GM12892 (cell line): ENCODE measurements at regions not wholly inside any gene's neighbourhood (a gene's known extent, or its start where the extent isn't known, plus 50 kb on each side); places are given as distances from the start of the nearest gene placed in this dataset.

Source experiments
- POLR2A ChIP-seq: IDR thresholded peaks from 2 replicates; pipeline ENCODE4 v1.6.1; 2011; ENCODE audit warnings: low read depth, low read length, control low read depth
- POLR2AphosphoS5 ChIP-seq: IDR thresholded peaks from 2 replicates; pipeline ENCODE4 v1.6.1; 2011; ENCODE audit warnings: low read depth, low read length, control low read depth
- TAF1 ChIP-seq: IDR thresholded peaks from 2 replicates; pipeline ENCODE4 v1.6.1; 2011; ENCODE audit warnings: low read depth, mild to moderate bottlenecking, control low read depth, low read length, borderline replicate concordance

GRCh38 chr2:217491271-217491670 is 511.5 kb downstream of the TNS1 start:
- TF ChIP-seq POLR2A (no peak), POLR2AphosphoS5 (no peak), TAF1 (no peak)
